MV-4-11 (cell line): ENCODE measurements at regions not wholly inside any gene's neighbourhood (a gene's known extent, or its start where the extent isn't known, plus 50 kb on each side); places are given as distances from the start of the nearest gene placed in this dataset.

Experiments used
- DNase-seq: peaks from one replicate; lab custom pipeline; 2025; lab: John Stamatoyannopoulos, UW

DNA sequence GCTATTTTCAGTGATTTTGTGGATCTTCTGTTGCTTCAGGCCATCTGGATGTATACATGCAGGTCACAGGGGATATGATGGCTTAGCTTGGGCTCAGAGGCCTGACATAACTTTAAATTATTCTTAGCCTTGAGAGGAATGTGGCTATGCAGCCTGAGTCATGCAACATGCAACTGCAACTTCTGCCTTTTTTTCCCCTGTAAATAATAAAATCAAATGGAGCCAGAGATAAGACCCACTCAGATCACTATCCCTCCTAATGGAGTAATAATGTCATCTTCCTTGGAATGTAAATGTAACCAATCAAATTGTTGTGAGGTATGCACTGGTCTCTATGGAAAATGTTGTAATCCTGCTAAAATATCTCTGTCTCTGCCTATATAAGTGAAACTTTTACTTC is 54.9 kb downstream of the MAGEB17 start:
- peak; percentile 45 for DNase-seq

DNA sequence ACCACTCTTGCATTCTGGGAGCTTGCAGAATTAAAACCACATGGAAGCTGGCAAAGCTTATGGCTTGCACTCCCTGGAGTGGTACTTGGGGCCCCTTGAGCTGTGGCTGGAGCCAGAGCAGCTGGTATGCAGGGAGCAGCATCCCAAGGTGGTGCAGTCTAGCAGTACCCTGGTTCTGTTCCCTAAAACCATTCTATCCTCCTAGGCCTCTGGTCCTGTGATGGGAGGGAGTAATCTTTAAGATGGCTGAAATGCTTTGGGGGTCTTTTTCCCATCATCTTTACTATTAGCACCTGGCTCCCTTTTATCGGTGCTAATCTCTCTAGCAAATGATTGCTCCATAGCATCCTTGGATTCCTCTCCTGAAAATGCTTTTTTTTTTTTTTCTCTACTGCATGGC is 56.1 kb downstream of the MAGEB17 start:
- no peak for DNase-seq

DNA sequence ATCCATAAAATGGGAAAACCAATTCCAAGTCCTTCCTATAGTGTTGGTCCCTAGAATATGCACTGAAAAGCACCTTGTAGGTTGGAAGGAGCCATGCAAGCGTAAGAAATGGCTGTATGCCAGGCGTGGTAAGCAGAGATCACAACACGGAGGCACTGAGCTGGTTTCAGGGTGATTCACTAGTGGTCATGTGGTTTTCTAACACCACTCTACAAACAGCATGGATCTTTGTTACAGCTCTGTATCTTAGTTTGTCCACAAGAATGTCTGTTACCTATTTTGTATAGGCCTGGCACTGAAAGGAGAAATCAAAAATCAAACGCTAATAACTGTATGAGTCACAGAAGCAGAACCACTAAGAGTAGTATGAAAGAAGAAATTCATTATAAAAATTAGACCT is 71.9 kb downstream of the MAGEB17 start:
- DNase-seq = peak; percentile 48

DNA sequence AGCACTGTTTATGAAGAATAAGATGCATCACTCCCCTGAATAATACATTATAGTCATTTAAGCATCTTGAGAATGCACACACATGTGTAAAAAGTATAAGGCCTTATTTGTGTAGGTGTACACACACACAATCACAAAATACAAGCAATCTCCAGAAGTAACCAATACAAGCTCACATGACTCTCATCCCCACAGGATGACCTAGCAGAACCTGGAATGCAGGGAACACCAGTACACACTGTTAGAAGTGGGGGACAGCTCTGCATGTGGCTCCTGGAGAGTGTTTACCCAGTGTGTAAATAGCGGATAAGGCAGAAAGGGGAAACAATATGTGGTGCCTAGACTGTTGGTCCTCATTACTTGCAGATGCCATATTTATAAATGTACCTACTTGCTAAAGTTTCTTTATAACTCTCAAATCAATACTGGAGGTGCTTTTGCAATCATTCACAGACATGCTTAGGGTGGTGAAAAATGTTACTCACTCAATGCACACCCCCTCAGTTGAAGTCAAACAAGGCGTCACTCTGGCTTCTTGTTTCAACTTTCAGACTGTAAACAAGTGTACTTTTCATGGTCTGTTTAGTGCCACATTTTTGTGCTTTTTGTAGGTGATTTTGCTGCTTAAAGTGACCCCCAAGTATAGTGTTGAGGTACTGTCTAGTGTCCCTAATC is 73.1 kb downstream of the MAGEB17 start:
- DNase-seq = no peak

DNA sequence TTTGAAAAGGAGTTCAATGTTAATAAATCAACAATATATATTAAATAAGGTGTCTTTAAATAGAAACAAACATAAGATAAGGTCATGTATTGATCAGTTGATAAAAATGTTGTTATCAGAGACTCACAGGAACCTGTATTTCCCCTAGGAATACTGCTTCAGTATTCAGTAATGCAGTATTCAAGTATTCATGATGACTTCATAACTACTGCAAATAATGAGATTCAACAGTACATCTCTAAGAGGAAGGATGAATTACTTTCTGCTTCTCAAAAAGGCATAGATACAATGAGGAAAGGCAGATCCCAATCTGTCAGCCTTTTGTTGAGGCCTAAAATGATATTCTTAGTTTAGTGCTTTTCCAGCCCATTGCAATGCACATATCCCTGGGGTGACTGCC is 73.7 kb downstream of the MAGEB17 start:
- no peak for DNase-seq

DNA sequence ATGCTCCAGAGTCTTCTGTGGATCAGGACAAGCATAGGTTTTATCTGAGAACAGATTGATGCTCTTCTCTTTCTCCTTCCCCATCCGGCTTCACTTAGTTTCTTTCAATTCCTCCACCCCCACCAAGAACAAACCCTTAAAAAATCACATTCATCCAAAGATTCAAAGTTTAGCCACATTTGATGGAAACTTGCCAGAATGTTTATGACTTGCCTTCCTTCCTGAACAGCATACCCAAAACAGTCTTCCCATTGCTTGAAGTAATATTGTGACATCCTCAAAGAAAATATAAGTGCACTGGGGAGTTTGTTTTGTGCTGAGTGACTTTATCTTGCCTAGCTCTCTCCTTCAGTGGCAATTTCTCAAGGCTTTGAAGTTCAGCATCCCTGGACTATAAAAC is 83.0 kb downstream of the MAGEB17 start:
- DNase-seq = no peak

DNA sequence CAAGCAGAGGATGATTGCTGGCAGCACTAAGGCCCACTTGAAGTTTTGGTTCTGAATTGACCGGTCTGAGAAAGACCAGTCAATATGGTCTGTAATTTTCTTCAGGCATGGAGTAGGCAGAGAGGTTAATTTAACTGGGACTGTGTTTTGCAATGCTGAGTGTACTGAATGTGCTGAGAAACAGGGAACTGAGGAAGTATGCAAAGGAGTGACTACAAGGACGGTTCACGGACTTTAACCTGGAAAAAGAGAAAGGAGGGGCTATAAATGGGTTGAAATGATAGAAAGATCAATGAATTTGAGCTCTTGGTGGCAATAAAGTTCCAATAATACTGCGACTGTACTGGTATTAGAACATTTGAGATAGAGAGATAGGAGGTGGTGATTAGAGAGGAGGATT is 84.5 kb downstream of the MAGEB17 start:
- no peak for DNase-seq

DNA sequence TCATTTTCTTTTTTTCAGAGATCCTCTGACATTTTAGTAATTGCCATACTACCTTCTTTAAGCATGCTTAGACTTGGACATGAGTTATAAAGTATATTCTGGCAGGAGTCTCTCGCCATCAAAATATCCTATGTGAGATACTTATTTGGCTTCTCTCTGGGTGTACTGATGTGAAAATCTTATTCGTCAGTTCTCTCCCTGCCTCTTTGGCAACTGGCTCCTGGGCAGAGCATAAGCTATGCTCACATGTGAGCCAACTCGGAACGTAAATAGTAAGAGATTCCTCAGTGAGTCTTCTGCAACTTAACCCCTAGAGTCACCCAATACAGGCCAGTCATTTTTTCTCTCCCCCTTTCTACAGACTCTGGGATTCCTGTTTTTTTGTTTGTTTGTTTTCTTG is 91.6 kb downstream of the MAGEB17 start:
- DNase-seq = no peak

DNA sequence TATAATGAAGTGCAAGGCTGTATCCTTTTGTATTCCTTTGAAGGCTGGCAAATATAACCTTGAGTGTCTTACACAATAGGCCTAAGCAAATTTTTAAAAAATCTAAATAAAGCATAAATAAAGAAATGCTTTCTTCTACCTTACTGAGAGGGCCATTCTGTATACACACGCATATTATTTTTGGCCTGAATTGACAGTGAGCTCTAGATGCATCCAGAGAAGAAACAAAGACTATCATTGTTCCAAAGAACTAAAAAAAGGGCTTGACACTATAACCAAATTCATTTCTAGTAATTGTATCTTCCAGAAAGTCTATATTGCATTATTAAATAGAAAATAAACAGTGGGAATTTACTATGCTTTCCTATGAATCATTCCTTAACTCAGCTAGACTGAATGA is 100.2 kb downstream of the MAGEB17 start:
- DNase-seq = no peak

DNA sequence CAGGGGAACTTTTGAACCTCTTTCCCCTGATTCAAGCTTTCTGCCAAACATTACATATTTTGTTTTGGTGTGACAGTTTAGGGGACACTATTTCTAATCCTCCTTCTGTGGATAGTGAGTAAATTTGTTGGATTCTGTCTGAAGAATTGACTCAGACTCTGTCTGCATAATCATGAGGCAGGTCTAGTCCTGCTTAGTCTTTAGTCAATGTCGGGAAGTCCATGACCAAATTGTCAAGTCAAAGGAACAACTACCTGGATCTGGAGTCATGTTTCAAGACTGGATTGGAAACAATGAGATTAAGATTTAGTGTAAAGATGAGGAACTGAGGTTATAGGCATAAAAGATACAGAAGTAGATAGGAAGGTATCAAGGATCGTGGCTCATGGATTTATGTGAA is 100.9 kb downstream of the MAGEB17 start:
- DNase-seq = no peak

DNA sequence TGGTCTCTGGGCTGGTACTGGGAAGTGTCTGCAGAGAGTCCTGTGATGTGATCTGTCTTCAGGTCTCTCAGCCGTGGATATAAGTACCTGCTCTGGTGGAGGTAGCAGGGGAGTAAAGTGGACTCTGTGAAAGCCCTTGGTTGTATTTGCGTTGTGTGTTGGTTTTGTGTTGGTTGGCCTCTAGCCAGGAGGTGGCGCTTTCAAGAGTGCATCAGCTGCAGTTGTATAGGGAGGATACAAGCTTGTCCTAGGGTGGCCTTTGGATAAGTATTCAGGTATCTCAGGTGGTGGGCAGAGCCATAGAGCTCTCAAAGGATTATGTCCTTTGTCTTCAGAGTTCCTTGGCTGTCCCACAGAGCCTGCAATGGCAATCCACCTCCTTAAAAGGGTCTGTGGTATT is 111.6 kb downstream of the MAGEB17 start:
- no peak for DNase-seq

DNA sequence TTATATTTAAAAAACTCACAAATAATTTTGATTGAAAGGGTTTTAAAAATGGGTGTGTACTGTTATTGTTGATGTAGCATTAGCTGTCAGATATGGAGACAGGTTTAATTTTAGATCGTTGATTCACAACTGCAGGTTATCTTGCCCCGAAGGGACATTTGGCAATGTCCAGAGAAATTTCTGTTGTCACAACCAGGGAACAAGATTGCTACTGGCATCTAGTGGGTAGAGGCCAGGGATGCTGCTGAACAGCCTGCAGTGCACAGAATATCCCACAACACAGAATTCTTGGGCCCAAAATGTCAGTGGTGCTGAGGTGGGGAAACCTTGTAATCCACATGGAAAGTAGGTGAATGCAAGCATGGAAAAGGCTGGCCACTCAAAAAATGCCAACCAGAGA is 114.9 kb downstream of the MAGEB17 start:
- DNase-seq = no peak

DNA sequence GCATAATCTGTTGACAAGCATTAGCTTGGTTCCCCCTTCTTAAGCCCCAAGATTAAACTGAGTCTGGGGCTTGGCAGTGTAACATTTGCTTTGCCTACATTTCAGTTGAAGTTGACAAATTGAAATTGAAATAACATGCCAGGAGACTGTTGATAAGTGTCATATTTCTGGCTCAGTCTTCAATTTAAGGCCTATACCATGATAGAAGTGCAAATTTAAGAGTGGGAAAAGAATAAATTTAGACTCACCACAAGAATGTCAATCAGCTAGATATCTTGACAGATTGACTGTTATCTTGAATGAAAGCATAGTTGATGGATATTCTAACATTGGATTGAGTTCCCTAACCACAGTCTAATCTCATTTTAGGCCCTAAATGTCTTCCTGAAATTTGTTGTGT is 117.6 kb downstream of the MAGEB17 start:
- DNase-seq = no peak

DNA sequence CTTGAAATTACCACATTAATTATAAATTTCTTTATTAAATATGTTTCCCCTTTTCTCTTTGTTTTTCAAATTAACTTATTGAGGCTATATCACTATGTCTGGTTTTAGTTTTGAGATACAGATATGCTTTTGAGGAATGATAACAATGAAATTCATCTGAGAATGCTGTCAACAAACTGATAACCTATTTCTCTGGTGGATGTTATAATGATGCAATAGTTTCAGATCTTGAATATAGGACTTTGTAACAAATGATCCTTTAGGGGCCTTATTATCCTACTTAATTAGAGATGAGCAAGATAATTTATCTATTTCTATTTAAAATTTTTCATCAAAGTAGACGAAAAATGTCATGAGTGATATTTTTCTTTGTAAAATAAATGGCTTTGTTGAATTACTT is 123.7 kb downstream of the MAGEB17 start:
- DNase-seq = no peak

DNA sequence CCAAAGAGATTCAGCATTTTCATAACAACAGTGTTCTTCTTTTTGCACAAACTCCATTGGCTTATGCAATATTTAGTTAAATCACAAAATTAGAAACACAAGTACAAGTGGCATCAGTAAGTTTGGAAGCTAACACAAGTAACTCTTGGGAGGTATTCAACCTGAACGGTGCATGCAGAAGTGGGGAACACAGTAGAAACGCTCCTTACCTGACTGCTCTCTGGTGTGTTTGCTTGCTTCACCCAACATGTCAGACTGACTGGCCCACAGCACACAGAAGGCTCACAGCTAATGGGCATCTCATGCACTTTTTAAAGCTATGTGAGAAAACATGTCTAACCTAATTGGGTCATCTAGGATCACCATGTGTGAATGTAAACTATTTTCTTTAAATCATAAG is 133.6 kb downstream of the MAGEB17 start:
- no peak for DNase-seq

DNA sequence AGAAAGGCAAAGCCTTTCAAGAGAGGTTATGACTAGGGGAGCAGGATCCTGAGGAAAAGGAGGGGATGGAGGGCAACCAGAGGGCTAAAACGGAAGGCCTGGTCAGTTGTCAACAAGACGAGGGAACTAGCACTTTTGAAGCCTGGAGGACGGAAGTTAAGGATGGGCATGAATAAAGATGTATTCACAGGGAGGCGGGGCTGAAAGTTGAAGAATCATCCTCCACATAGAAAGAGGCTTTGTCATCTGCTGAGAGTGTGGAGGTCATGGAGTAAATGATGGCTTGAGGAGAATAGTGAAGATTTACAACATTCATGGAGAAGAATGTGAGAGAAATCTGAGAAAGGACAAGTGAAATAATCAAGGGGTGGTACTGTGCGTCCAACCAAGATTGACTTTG is 137.5 kb downstream of the MAGEB17 start:
- DNase-seq = no peak

DNA sequence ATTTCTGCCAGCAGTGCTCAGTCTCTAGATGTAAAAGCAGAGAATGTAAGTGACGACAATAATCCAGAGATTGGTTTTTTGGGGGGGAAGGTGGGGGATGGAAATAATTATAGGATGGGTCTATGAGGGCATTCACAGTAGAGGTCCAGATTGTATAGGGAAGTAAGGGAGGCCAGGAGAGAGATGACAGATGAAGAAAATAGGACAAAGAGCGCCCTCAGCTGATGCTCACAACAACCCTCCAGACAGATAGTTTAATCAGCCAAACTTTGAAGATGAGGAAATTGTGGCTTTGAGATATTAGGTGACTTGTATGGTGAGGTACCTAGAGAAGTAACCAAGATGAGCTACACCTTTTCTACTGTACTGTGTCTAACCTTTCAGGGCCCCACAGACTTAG is 137.9 kb downstream of the MAGEB17 start:
- no peak for DNase-seq

DNA sequence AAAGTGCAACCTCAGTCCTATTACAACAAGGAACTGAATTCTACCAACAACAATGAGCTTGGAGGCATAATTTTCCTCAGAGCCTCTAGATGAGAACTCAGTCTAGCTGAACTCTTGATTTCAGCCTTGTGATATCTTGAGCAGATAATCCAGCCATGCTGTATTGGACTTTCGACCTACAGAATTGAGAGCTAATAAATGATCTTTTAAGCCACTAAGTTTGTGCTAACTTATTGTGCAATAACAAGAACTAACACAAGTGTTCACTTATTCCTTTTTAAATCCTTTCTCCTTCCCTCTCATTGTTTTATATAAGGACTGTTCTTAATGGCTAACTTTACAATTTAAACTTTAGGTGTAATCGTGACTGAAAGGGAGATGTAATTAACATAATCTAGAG is 140.7 kb downstream of the MAGEB17 start:
- no peak for DNase-seq

DNA sequence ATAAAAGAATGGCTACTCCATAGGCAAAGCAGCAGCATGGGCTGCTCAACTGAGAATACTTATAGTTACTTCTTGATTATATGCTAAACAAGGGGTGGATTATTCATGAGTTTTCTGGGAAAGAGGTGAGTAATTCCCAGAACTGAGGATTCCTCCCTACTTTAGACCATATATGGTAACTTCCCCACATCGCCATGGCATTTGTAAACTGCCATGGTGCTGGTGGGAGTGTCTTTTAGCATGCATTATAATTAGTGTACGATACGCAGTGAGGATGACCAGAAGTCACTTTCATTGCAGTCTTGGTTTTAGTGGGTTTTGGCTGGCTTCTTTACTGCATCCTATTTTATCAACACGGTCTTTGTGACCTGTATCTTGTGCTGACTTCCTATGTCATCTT is 141.5 kb downstream of the MAGEB17 start:
- no peak for DNase-seq

DNA sequence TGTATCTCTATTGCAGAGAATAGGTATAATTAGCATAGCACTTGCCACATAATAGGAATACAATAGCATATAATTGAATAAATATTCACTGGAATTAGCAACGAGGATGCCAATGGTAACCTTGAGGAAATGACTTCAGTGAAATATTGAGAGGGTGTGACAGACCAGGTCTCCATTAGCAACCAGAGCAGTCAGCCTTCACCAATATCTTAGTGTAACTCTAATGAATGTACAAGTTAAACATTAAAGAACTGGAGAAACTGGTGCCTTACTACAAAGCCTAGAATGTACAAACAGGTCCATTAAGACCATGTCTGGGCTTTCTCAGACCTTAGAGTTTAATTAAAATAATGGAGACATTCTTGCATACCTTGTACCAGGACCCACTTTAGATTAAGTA is 143.0 kb downstream of the MAGEB17 start:
- no peak for DNase-seq

DNA sequence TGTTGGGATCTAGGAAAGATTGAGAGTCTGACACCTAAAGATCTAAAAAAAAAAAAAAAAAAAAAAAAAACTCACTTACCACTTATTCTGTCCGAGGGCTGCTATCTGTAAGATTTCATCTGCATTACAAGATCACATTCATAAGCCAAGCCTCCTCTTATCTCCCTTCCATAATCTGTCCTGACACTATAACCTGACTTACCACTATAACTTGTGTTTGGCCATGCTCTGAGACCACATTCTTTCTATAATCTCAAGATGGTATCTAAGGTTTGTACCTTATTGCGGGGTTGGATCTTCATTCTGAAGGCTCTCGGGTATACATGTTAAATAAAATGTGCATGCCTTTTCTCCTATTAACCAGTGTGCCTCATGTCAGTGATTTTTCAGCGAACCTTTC is 144.4 kb downstream of the MAGEB17 start:
- DNase-seq = no peak

DNA sequence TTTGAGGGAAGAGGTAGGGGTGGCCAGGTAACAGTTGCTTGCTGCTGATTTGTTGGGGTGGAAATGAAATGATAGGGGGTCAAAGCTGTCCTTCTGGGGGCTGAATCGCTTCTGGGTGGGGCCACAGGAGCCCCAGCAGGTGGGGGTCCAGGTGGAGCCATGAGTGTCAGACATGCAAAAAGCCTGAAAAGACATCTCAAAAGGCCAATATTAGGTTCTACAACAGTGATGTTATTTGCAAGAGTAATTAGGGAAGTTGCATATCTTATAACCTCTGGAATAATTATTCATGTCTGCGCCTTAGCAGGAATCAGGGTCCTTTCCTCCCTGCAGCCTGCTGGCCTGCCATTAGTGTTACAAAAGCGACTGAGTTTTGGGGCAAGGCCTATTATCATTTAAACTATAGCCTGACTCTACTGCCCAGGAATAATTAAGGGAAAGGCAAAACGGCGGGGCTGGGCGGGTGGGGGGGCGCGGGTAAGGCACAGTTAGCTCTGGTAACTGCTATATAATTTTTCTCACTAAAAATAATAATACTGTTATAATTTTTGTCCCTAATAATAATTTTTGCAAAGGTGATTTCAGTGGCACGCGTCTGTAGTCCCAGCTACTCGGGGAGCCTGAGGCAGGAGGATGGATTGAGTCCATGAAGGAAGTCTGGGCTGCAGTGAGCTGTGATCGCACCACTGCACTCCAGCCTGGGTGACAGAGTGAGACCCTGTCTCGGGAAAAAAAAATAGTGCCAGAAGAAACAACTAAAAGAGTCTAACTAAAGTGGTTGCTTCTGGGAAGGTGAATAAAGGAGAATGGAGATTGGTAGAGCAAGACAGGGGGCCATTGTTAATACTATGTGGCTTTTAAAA is 145.7 kb downstream of the MAGEB17 start:
- DNase-seq = no peak

DNA sequence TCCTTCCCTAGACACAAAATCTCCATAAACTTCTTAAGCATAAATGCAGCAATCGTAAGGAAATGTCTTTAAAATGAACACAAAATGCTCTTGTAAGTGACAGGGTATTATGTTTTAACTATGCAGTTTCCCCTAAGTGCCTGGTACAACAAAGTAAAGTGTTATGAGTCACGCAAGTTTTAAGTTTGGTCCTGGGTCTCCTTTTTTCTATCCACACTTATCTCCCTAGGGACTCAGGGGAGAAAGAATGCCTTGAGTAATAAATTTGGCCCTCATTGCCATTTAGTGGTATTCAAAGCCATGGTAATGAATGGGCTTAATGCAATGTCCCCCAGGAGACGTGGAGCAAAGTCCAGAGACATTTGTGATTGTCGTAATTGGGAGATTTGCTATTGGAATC is 149.1 kb downstream of the MAGEB17 start:
- DNase-seq = no peak

DNA sequence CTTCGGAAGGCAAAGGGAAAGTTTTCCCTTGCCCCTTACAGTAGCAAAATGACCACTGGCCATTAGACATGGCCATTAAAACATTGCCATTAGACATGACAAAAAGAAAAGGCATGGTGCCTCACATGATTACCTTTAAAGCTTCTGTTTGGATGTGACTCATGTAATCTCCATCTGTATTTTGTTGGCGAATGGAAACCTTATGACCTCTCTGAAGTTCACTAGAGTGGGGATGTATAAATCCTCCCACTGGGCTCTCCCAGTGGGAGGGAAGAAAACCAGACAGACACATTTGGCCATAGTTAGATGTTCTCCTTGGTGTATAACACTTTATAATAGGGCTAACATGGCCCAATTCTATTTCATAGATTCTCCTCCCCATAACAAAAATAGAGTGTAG is 152.6 kb downstream of the MAGEB17 start:
- DNase-seq = no peak
